Amygdala (tissue), 56 donors: ENCODE measurements at regions not wholly inside any gene's neighbourhood (a gene's known extent, or its start where the extent isn't known, plus 50 kb on each side); places are given as distances from the start of the nearest gene placed in this dataset.
A peak's percentile ranks its signal among the peaks of the same experiment; 100 is the strongest.

Source experiments
- DNase-seq, 56 donors: peaks; one replicate each; lab custom pipeline; 2025; lab: John Stamatoyannopoulos, UW

GRCh38 chr12:127654383-127654985, 612.5 kb upstream of the TMEM132C start:
- DNase-seq, result no peak

- no peak for DNase-seq
Observed at GRCh38 chr12:127655691-127656090, 611.3 kb upstream of the TMEM132C start.

- no peak for DNase-seq
Observed at GRCh38 chr12:127656266-127656665, 610.7 kb upstream of the TMEM132C start.

- DNase-seq, result no peak
Observed at GRCh38 chr12:127657036-127657435, 609.9 kb upstream of the TMEM132C start.

GRCh38 chr12:127660961-127661360, 606.0 kb upstream of the TMEM132C start:
- no peak for DNase-seq

- DNase-seq, result no peak
Observed at GRCh38 chr12:127663716-127664115, 603.3 kb upstream of the TMEM132C start.

- no peak for DNase-seq
Observed at GRCh38 chr12:127664901-127665300, 602.1 kb upstream of the TMEM132C start.

- DNase-seq, result no peak
Observed at GRCh38 chr12:127667131-127667685, 599.8 kb upstream of the TMEM132C start.

GRCh38 chr12:127670294-127670693, 596.7 kb upstream of the TMEM132C start:
- DNase-seq, result no peak

GRCh38 chr12:127670796-127671195, 596.2 kb upstream of the TMEM132C start:
- no peak for DNase-seq

GRCh38 chr12:127675936-127676335, 591.0 kb upstream of the TMEM132C start:
- DNase-seq, result no peak

- DNase-seq, result peak in 51 of 56 donors; percentile 4 to 86 (median 43)
Observed at GRCh38 chr12:127677537-127678131, 589.3 kb upstream of the TMEM132C start.

- no peak for DNase-seq
Observed at GRCh38 chr12:127678945-127679344, 588.0 kb upstream of the TMEM132C start.

- no peak for DNase-seq
Observed at GRCh38 chr12:127680516-127680915, 586.5 kb upstream of the TMEM132C start.

GRCh38 chr12:127681151-127681754, 585.7 kb upstream of the TMEM132C start:
- DNase-seq, result no peak

GRCh38 chr12:127685491-127685890, 581.5 kb upstream of the TMEM132C start:
- no peak for DNase-seq

GRCh38 chr12:127685931-127686330, 581.0 kb upstream of the TMEM132C start:
- DNase-seq, result no peak

- DNase-seq, result no peak
Observed at GRCh38 chr12:127687181-127687580, 579.8 kb upstream of the TMEM132C start.

GRCh38 chr12:127688906-127689428, 578.0 kb upstream of the TMEM132C start:
- DNase-seq, result no peak

GRCh38 chr12:127690161-127690560, 576.8 kb upstream of the TMEM132C start:
- no peak for DNase-seq

- DNase-seq, result no peak
Observed at GRCh38 chr12:127696963-127697362, 570.0 kb upstream of the TMEM132C start.

GRCh38 chr12:127703026-127703425, 563.9 kb upstream of the TMEM132C start:
- no peak for DNase-seq
